HFFc6 (cell line): ENCODE measurements at regions not wholly inside any gene's neighbourhood (a gene's known extent, or its start where the extent isn't known, plus 50 kb on each side); places are given as distances from the start of the nearest gene placed in this dataset.

Experiments used
- DNase-seq: peaks from one replicate; pipeline ENCODE4 v3.0.0-alpha.2; 2018
- H3K27ac Mint-ChIP-seq: 2 replicates; pipeline ENCODE4 v1.8.0; 2020; ENCODE audit warnings: mild to moderate bottlenecking, mixed read lengths
- H3K27me3 Mint-ChIP-seq: 2 replicates; pipeline ENCODE4 v1.8.0; 2021; ENCODE audit warnings: mild to moderate bottlenecking, moderate library complexity, mixed read lengths; ENCODE audit not compliant: insufficient read depth
- H3K36me3 Mint-ChIP-seq: 2 replicates; pipeline ENCODE4 v1.8.0; 2021; ENCODE audit warnings: low read depth, mixed read lengths
- H3K4me1 Mint-ChIP-seq: 2 replicates; pipeline ENCODE4 v1.8.0; 2020; ENCODE audit warnings: low read depth, mixed read lengths
- H3K4me3 Mint-ChIP-seq: 2 replicates; pipeline ENCODE4 v1.8.0; 2020; ENCODE audit warnings: mild to moderate bottlenecking, moderate library complexity, mixed read lengths
- H3K9me3 Mint-ChIP-seq: 2 replicates; pipeline ENCODE4 v1.8.0; 2020; ENCODE audit warnings: mild to moderate bottlenecking, mixed read lengths
- CTCF ChIP-seq: fragments of 200-600 bp; sonication (generic); IDR thresholded peaks from 2 replicates; pipeline ENCODE4 v1.5.0; 2021; ENCODE audit warnings: antibody characterized with exemption, mild to moderate bottlenecking

GRCh38 chr4:179001918-179002317 is 1559.7 kb upstream of the AGA start:
- H3K27ac Mint-ChIP-seq, result no peak overlapping the region
- no peak for DNase-seq
- no peaks in the 10 kb centered on the region for H3K4me1 Mint-ChIP-seq
- no peak for TF ChIP-seq CTCF
- H3K27me3 Mint-ChIP-seq, result no peaks in the 10 kb centered on the region
- H3K9me3 Mint-ChIP-seq, result peaks cover 13% of the 10 kb centered on the region; the same call in 1 of the 2 replicates
- no peaks in the 10 kb centered on the region for H3K36me3 Mint-ChIP-seq
- no peak overlapping the region for H3K4me3 Mint-ChIP-seq

- Mint-ChIP-seq H3K4me3 (no peak overlapping the region), H3K4me1 (no peaks in the 10 kb centered on the region), H3K27me3 (no peaks in the 10 kb centered on the region), H3K9me3 (peaks cover 28% of the 10 kb centered on the region), H3K27ac (no peak overlapping the region), H3K36me3 (no peaks in the 10 kb centered on the region)
- no peak for DNase-seq
- TF ChIP-seq CTCF, result no peak
These were observed 1565.5 kb upstream of the AGA start for GRCh38 chr4:179007755-179008154.

GRCh38 chr4:179017581-179017980 is 1575.3 kb upstream of the AGA start:
- no peak overlapping the region for H3K4me3 Mint-ChIP-seq
- H3K27me3 Mint-ChIP-seq, result no peaks in the 10 kb centered on the region
- TF ChIP-seq CTCF, result no peak
- H3K36me3 Mint-ChIP-seq, result no peaks in the 10 kb centered on the region
- no peak for DNase-seq
- no peaks in the 10 kb centered on the region for H3K4me1 Mint-ChIP-seq
- H3K27ac Mint-ChIP-seq, result no peak overlapping the region
- H3K9me3 Mint-ChIP-seq, result peaks cover 47% of the 10 kb centered on the region

GRCh38 chr4:179027569-179027968 is 1585.3 kb upstream of the AGA start:
- peaks cover 7% of the 10 kb centered on the region; the same call in 1 of the 2 replicates for H3K36me3 Mint-ChIP-seq
- H3K9me3 Mint-ChIP-seq, result peaks cover 31% of the 10 kb centered on the region
- no peaks in the 10 kb centered on the region for H3K4me1 Mint-ChIP-seq
- no peak for DNase-seq
- no peak for TF ChIP-seq CTCF
- no peaks in the 10 kb centered on the region for H3K27me3 Mint-ChIP-seq
- no peak overlapping the region for H3K27ac Mint-ChIP-seq
- H3K4me3 Mint-ChIP-seq, result no peak overlapping the region

- H3K4me3 Mint-ChIP-seq, result no peak overlapping the region
- no peaks in the 10 kb centered on the region for H3K27me3 Mint-ChIP-seq
These were observed 1586.1 kb upstream of the AGA start for GRCh38 chr4:179028321-179028720.

More at GRCh38 chr4:179028321-179028720, 1586.1 kb upstream of the AGA start:
- Mint-ChIP-seq H3K27ac (no peak overlapping the region), H3K36me3 (peaks cover 7% of the 10 kb centered on the region; the same call in 1 of the 2 replicates), H3K4me1 (no peaks in the 10 kb centered on the region), H3K9me3 (peaks cover 35% of the 10 kb centered on the region)
- TF ChIP-seq CTCF, result no peak
- DNase-seq, result no peak
